Esophagus squamous epithelium (tissue), 4 donors: ENCODE measurements at regions not wholly inside any gene's neighbourhood (a gene's known extent, or its start where the extent isn't known, plus 50 kb on each side); places are given as distances from the start of the nearest gene placed in this dataset.

ENCODE experiments used
- POLR2A ChIP-seq, 4 donors: fragments of 450-650 bp; IDR thresholded peaks; one replicate each; pipeline ENCODE4 v1.6.1; 2017; ENCODE audit warnings: antibody characterized with exemption in 4 of 4, mild to moderate bottlenecking in 4 of 4, moderate library complexity in 3 of 4
- TF ChIP-seq, protein P1 (sequence below), 6 experiments: fragments of 450-650 bp in 4 of 6; fragments of 200-600 bp in 2 of 6; sonication (generic) in 2 of 6; IDR thresholded peaks; one replicate each; pipeline ENCODE4 v1.5.1; 2016 to 2019; ENCODE audit warnings: antibody characterized with exemption in 6 of 6, mild to moderate bottlenecking in 4 of 6, moderate library complexity in 4 of 6

DNA sequence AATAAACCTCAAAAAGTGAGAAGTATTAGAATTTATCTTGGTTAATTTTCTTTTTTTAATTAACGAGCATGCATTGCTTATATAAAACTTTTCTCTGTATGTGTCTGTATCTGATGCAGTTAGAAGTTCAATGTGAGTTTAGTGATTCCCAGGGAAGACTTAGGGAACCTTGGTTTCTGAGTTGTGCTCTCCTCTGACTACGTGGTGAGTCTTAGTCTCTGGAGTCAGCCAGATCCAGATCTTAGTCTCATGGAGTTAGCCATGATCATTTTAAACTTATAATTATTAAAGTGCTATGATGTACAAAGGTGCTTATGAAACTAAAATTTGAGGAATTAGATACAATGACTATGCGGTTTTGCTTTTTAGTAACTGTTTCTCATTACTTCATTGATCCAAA, 285.3 kb upstream of the DMRT1 start:
- TF ChIP-seq, protein P1, sequence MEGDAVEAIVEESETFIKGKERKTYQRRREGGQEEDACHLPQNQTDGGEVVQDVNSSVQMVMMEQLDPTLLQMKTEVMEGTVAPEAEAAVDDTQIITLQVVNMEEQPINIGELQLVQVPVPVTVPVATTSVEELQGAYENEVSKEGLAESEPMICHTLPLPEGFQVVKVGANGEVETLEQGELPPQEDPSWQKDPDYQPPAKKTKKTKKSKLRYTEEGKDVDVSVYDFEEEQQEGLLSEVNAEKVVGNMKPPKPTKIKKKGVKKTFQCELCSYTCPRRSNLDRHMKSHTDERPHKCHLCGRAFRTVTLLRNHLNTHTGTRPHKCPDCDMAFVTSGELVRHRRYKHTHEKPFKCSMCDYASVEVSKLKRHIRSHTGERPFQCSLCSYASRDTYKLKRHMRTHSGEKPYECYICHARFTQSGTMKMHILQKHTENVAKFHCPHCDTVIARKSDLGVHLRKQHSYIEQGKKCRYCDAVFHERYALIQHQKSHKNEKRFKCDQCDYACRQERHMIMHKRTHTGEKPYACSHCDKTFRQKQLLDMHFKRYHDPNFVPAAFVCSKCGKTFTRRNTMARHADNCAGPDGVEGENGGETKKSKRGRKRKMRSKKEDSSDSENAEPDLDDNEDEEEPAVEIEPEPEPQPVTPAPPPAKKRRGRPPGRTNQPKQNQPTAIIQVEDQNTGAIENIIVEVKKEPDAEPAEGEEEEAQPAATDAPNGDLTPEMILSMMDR (IDR thresholded peaks at IDR 0.05): no peak
- no peak for TF ChIP-seq POLR2A (IDR thresholded peaks at IDR 0.05)
